ENCODE measurements at regions not wholly inside any gene's neighbourhood (a gene's known extent, or its start where the extent isn't known, plus 50 kb on each side); places are given as distances from the start of the nearest gene placed in this dataset.

- peaks cover 1% of the 10 kb centered on the region; the same call in 1 of the 2 replicates for H3K4me1 ChIP-seq (ENCODE audit: low read length)
- no peak overlapping the region for H3K4me3 ChIP-seq (ENCODE audit: low read length)
- no peaks in the 10 kb centered on the region for H3K36me3 ChIP-seq (replicated peaks; ENCODE audit: insufficient read depth, low read length)
- H2AFZ ChIP-seq (ENCODE audit: low read length): no peak overlapping the region
- H3F3A ChIP-seq (ENCODE audit: insufficient read depth, low read length): no peaks in the 10 kb centered on the region
- TF ChIP-seq CTCF (IDR thresholded peaks at IDR 0.05; ENCODE audit: low read length): no peak
- TF ChIP-seq EZH2phosphoT487 (IDR thresholded peaks at IDR 0.05; ENCODE audit: low read length): no peak
- no peak for TF ChIP-seq EZH2 (optimal IDR thresholded peaks at IDR 0.05; ENCODE audit: low read depth, low read length)
- H3K27ac ChIP-seq (ENCODE audit: low read length): no peak overlapping the region
- no peaks in the 10 kb centered on the region for H3K9me3 ChIP-seq (replicated peaks; ENCODE audit: insufficient read depth, low read length)
- no peak overlapping the region for H3K9ac ChIP-seq (ENCODE audit: low read length)
- no peak overlapping the region for H3K4me2 ChIP-seq (ENCODE audit: low read depth, low read length)
- no peaks in the 10 kb centered on the region for H3K9me2 ChIP-seq (replicated peaks; ENCODE audit: insufficient read depth, low read length)
- no peaks in the 10 kb centered on the region for H3K27me3 ChIP-seq (replicated peaks; ENCODE audit: insufficient read depth, low read length)
- no peak for DNase-seq
- no peaks in the 10 kb centered on the region for H4K20me1 ChIP-seq (ENCODE audit: insufficient read depth, low read length)
- H3K79me2 ChIP-seq (ENCODE audit: low read length): no peaks in the 10 kb centered on the region
Measured at GRCh38 chr5:143672806-143673205, 139.2 kb upstream of the HMHB1 start.

GRCh38 chr5:143671674-143672569, 140.0 kb upstream of the HMHB1 start:
- H3K9ac ChIP-seq (ENCODE audit: low read length): no peak overlapping the region
- H3K36me3 ChIP-seq (replicated peaks; ENCODE audit: insufficient read depth, low read length): no peaks in the 10 kb centered on the region
- H3K27ac ChIP-seq (ENCODE audit: low read length): no peak overlapping the region
- no peak for DNase-seq
- no peaks in the 10 kb centered on the region for H3K79me2 ChIP-seq (ENCODE audit: low read length)
- no peak overlapping the region for H3K4me3 ChIP-seq (ENCODE audit: low read length)
- no peaks in the 10 kb centered on the region for H3K9me3 ChIP-seq (replicated peaks; ENCODE audit: insufficient read depth, low read length)
- no peaks in the 10 kb centered on the region for H3K9me2 ChIP-seq (replicated peaks; ENCODE audit: insufficient read depth, low read length)
- no peak overlapping the region for H3K4me2 ChIP-seq (ENCODE audit: low read depth, low read length)
- no peak for TF ChIP-seq EZH2 (optimal IDR thresholded peaks at IDR 0.05; ENCODE audit: low read depth, low read length)
- TF ChIP-seq EZH2phosphoT487 (IDR thresholded peaks at IDR 0.05; ENCODE audit: low read length): no peak
- no peak for TF ChIP-seq CTCF (IDR thresholded peaks at IDR 0.05; ENCODE audit: low read length)
- no peaks in the 10 kb centered on the region for H4K20me1 ChIP-seq (ENCODE audit: insufficient read depth, low read length)
- no peaks in the 10 kb centered on the region for H3K4me1 ChIP-seq (ENCODE audit: low read length)
- H3F3A ChIP-seq (ENCODE audit: insufficient read depth, low read length): no peaks in the 10 kb centered on the region
- H3K27me3 ChIP-seq (replicated peaks; ENCODE audit: insufficient read depth, low read length): no peaks in the 10 kb centered on the region
- H2AFZ ChIP-seq (ENCODE audit: low read length): no peak overlapping the region

GRCh38 chr5:143671021-143671420, 140.9 kb upstream of the HMHB1 start:
- Histone ChIP-seq H3F3A (ENCODE audit: insufficient read depth, low read length) (no peaks in the 10 kb centered on the region), H4K20me1 (ENCODE audit: insufficient read depth, low read length) (no peaks in the 10 kb centered on the region), H3K79me2 (ENCODE audit: low read length) (no peaks in the 10 kb centered on the region), H3K4me1 (ENCODE audit: low read length) (no peaks in the 10 kb centered on the region), H3K9me3 (replicated peaks; ENCODE audit: insufficient read depth, low read length) (no peaks in the 10 kb centered on the region), H3K4me3 (ENCODE audit: low read length) (no peak overlapping the region), H3K9me2 (replicated peaks; ENCODE audit: insufficient read depth, low read length) (no peaks in the 10 kb centered on the region), H3K4me2 (ENCODE audit: low read depth, low read length) (no peak overlapping the region), H3K27me3 (replicated peaks; ENCODE audit: insufficient read depth, low read length) (no peaks in the 10 kb centered on the region), H3K36me3 (replicated peaks; ENCODE audit: insufficient read depth, low read length) (no peaks in the 10 kb centered on the region), H3K9ac (ENCODE audit: low read length) (no peak overlapping the region), H2AFZ (ENCODE audit: low read length) (no peak overlapping the region), H3K27ac (ENCODE audit: low read length) (no peak overlapping the region)
- TF ChIP-seq CTCF (IDR thresholded peaks at IDR 0.05; ENCODE audit: low read length): no peak
- TF ChIP-seq EZH2 (optimal IDR thresholded peaks at IDR 0.05; ENCODE audit: low read depth, low read length): no peak
- no peak for TF ChIP-seq EZH2phosphoT487 (IDR thresholded peaks at IDR 0.05; ENCODE audit: low read length)
- DNase-seq: no peak

All from MM.1S (cell line).